ENCODE measurements at regions not wholly inside any gene's neighbourhood (a gene's known extent, or its start where the extent isn't known, plus 50 kb on each side); places are given as distances from the start of the nearest gene placed in this dataset.

GRCh38 chr3:64380546-64380945 is 155.3 kb upstream of the PRICKLE2 start:
- Histone ChIP-seq H3K27me3 (ENCODE audit: control insufficient read depth in 3 of 3, insufficient read depth in 3 of 3, low read length in 3 of 3) (no peaks in the 10 kb centered on the region), H3K36me3 (ENCODE audit: control insufficient read depth in 3 of 3, insufficient read depth in 2 of 3, low read depth in 1 of 3, low read length in 3 of 3) (no peaks in the 10 kb centered on the region), H3K4me3 (ENCODE audit: low read depth in 1 of 3, low read length in 3 of 3) (no peak overlapping the region), H3K9me3 (ENCODE audit: control insufficient read depth in 2 of 2, insufficient read depth in 1 of 2, low read depth in 1 of 2, low read length in 1 of 2) (no peaks in the 10 kb centered on the region), H3K27ac (ENCODE audit: low read depth in 1 of 3, low read length in 2 of 3) (no peak overlapping the region), H3K4me1 (ENCODE audit: control insufficient read depth in 3 of 3, insufficient read depth in 2 of 3, low read depth in 1 of 3, low read length in 2 of 3) (no peaks in the 10 kb centered on the region)
- no peak for DNase-seq
- FAIRE-seq = no peak
- 45 to 69% (median 62%) methylated on average over 1 of the region's 1 CpG for WGBS, 3 donors

DNA sequence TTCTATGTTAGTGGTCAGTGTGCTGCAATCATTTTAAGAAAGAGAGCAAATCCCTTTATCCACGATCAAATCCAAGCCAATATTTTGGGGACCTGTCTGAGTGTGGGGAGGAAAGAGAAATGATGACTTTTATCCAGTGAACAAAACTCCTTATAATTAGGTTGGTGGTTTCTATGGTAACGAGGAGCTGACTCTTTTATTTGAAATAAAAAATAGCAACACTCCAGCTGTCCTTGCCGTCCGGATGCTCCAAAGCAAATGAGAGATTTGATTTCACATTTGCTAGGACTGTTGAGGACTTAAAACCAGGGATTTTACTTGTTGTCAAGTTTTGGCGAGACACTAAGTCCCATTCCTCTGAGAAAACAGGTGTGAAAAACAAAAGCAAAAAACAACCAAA is 154.0 kb upstream of the PRICKLE2 start:
- H3K27me3 ChIP-seq (ENCODE audit: control insufficient read depth in 3 of 3, insufficient read depth in 3 of 3, low read length in 3 of 3) = no peaks in the 10 kb centered on the region
- DNase-seq (no peak), FAIRE-seq (no peak)
- 57 to 80% (median 74%) methylated on average over 5 of the region's 5 CpGs for WGBS, 3 donors
- H3K4me3 ChIP-seq (ENCODE audit: low read depth in 1 of 3, low read length in 3 of 3) = no peak overlapping the region
- H3K27ac ChIP-seq (ENCODE audit: low read depth in 1 of 3, low read length in 2 of 3) = no peak overlapping the region
- H3K9me3 ChIP-seq (ENCODE audit: control insufficient read depth in 2 of 2, insufficient read depth in 1 of 2, low read depth in 1 of 2, low read length in 1 of 2) = no peaks in the 10 kb centered on the region
- H3K4me1 ChIP-seq (ENCODE audit: control insufficient read depth in 3 of 3, insufficient read depth in 2 of 3, low read depth in 1 of 3, low read length in 2 of 3) = no peaks in the 10 kb centered on the region
- H3K36me3 ChIP-seq (ENCODE audit: control insufficient read depth in 3 of 3, insufficient read depth in 2 of 3, low read depth in 1 of 3, low read length in 3 of 3) = no peaks in the 10 kb centered on the region

- WGBS, 3 donors = 84 to 89% (median 89%) methylated on average over 5 of the region's 5 CpGs
- no peak for FAIRE-seq
- DNase-seq = no peak
- H3K9me3 ChIP-seq (ENCODE audit: control insufficient read depth in 2 of 2, insufficient read depth in 1 of 2, low read depth in 1 of 2, low read length in 1 of 2) = no peaks in the 10 kb centered on the region
- no peaks in the 10 kb centered on the region for H3K4me1 ChIP-seq (ENCODE audit: control insufficient read depth in 3 of 3, insufficient read depth in 2 of 3, low read depth in 1 of 3, low read length in 2 of 3)
- no peaks in the 10 kb centered on the region for H3K27me3 ChIP-seq (ENCODE audit: control insufficient read depth in 3 of 3, insufficient read depth in 3 of 3, low read length in 3 of 3)
- no peak overlapping the region for H3K27ac ChIP-seq (ENCODE audit: low read depth in 1 of 3, low read length in 2 of 3)
- H3K36me3 ChIP-seq (ENCODE audit: control insufficient read depth in 3 of 3, insufficient read depth in 2 of 3, low read depth in 1 of 3, low read length in 3 of 3) = no peaks in the 10 kb centered on the region
- no peak overlapping the region for H3K4me3 ChIP-seq (ENCODE audit: low read depth in 1 of 3, low read length in 3 of 3)
These were observed 152.7 kb upstream of the PRICKLE2 start for GRCh38 chr3:64377942-64378341.

GRCh38 chr3:64375737-64376136 is 150.5 kb upstream of the PRICKLE2 start:
- Histone ChIP-seq H3K4me3 (ENCODE audit: low read depth in 1 of 3, low read length in 3 of 3) (no peak overlapping the region), H3K27ac (ENCODE audit: low read depth in 1 of 3, low read length in 2 of 3) (no peak overlapping the region), H3K9me3 (ENCODE audit: control insufficient read depth in 2 of 2, insufficient read depth in 1 of 2, low read depth in 1 of 2, low read length in 1 of 2) (no peaks in the 10 kb centered on the region), H3K27me3 (ENCODE audit: control insufficient read depth in 3 of 3, insufficient read depth in 3 of 3, low read length in 3 of 3) (no peaks in the 10 kb centered on the region), H3K4me1 (ENCODE audit: control insufficient read depth in 3 of 3, insufficient read depth in 2 of 3, low read depth in 1 of 3, low read length in 2 of 3) (no peaks in the 10 kb centered on the region), H3K36me3 (ENCODE audit: control insufficient read depth in 3 of 3, insufficient read depth in 2 of 3, low read depth in 1 of 3, low read length in 3 of 3) (no peaks in the 10 kb centered on the region)
- 93 to 98% (median 97%) methylated on average over 1 of the region's 1 CpG for WGBS, 3 donors
- no peak for FAIRE-seq
- no peak for DNase-seq

DNA sequence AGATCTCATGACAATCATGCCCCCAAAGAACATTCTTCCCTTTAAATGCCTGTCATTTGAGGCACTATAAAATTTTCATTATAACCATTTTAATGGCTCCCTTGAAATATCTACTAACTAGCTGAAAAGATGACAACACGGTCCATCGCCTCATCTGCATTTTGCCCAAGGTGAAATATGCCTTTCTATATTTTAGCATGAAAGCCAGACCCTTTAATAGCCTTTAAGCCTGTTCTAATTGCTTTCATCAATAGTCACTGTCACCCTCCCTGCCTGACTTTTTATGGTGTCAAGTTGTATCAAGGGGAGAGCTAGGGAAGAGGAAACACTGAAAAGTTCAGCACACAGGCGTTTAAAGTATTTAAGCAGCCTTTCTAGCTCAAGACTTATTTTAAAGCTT is 144.1 kb upstream of the PRICKLE2 start:
- Histone ChIP-seq H3K4me3 (ENCODE audit: low read depth in 1 of 3, low read length in 3 of 3) (no peak overlapping the region), H3K27ac (ENCODE audit: low read depth in 1 of 3, low read length in 2 of 3) (no peak overlapping the region), H3K27me3 (ENCODE audit: control insufficient read depth in 3 of 3, insufficient read depth in 3 of 3, low read length in 3 of 3) (no peaks in the 10 kb centered on the region), H3K9me3 (ENCODE audit: control insufficient read depth in 2 of 2, insufficient read depth in 1 of 2, low read depth in 1 of 2, low read length in 1 of 2) (no peaks in the 10 kb centered on the region), H3K36me3 (ENCODE audit: control insufficient read depth in 3 of 3, insufficient read depth in 2 of 3, low read depth in 1 of 3, low read length in 3 of 3) (no peaks in the 10 kb centered on the region), H3K4me1 (ENCODE audit: control insufficient read depth in 3 of 3, insufficient read depth in 2 of 3, low read depth in 1 of 3, low read length in 2 of 3) (no peaks in the 10 kb centered on the region)
- no peak for FAIRE-seq
- 90 to 93% (median 91%) methylated on average over 3 of the region's 3 CpGs for WGBS, 3 donors
- DNase-seq = no peak

- H3K27me3 ChIP-seq (ENCODE audit: control insufficient read depth in 3 of 3, insufficient read depth in 3 of 3, low read length in 3 of 3) = no peaks in the 10 kb centered on the region
- no peaks in the 10 kb centered on the region for H3K4me1 ChIP-seq (ENCODE audit: control insufficient read depth in 3 of 3, insufficient read depth in 2 of 3, low read depth in 1 of 3, low read length in 2 of 3)
- no peak overlapping the region for H3K27ac ChIP-seq (ENCODE audit: low read depth in 1 of 3, low read length in 2 of 3)
- no peaks in the 10 kb centered on the region for H3K36me3 ChIP-seq (ENCODE audit: control insufficient read depth in 3 of 3, insufficient read depth in 2 of 3, low read depth in 1 of 3, low read length in 3 of 3)
- DNase-seq = peak in 1 of 2 donors; percentile 5
- no peak overlapping the region for H3K4me3 ChIP-seq (ENCODE audit: low read depth in 1 of 3, low read length in 3 of 3)
- FAIRE-seq = no peak
- no peaks in the 10 kb centered on the region for H3K9me3 ChIP-seq (ENCODE audit: control insufficient read depth in 2 of 2, insufficient read depth in 1 of 2, low read depth in 1 of 2, low read length in 1 of 2)
- WGBS, 3 donors = 30 to 52% (median 35%) methylated on average over 10 of the region's 10 CpGs
These were observed 143.2 kb upstream of the PRICKLE2 start for GRCh38 chr3:64368257-64369020.

DNA sequence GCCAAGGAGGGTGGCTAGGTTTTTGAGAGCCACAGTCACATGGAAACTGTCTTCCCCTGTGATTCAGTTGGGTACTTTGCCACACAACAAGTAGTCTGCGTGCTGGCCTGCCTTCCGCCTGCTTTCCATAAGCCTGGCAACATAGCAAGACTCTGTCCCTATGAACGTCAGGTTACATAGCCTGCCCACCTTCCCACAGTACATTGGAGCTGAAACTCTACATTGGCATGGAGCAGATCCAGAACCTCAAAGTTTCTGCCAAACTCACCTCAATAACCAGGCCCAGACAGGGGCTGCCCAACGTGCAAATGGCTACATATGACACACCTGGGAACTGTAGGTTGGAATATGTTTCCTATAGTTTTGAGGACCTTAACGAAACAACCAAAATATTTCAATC is 140.6 kb upstream of the PRICKLE2 start:
- Histone ChIP-seq H3K27me3 (ENCODE audit: control insufficient read depth in 3 of 3, insufficient read depth in 3 of 3, low read length in 3 of 3) (no peaks in the 10 kb centered on the region), H3K9me3 (ENCODE audit: control insufficient read depth in 2 of 2, insufficient read depth in 1 of 2, low read depth in 1 of 2, low read length in 1 of 2) (no peaks in the 10 kb centered on the region), H3K27ac (ENCODE audit: low read depth in 1 of 3, low read length in 2 of 3) (no peak overlapping the region), H3K36me3 (ENCODE audit: control insufficient read depth in 3 of 3, insufficient read depth in 2 of 3, low read depth in 1 of 3, low read length in 3 of 3) (no peaks in the 10 kb centered on the region), H3K4me1 (ENCODE audit: control insufficient read depth in 3 of 3, insufficient read depth in 2 of 3, low read depth in 1 of 3, low read length in 2 of 3) (peaks cover 0 to 2% (median 0%) of the 10 kb centered on the region in 3 donors), H3K4me3 (ENCODE audit: low read depth in 1 of 3, low read length in 3 of 3) (no peak overlapping the region)
- WGBS, 3 donors = 80 to 94% (median 89%) methylated on average over 5 of the region's 5 CpGs
- DNase-seq (no peak), FAIRE-seq (no peak)

DNA sequence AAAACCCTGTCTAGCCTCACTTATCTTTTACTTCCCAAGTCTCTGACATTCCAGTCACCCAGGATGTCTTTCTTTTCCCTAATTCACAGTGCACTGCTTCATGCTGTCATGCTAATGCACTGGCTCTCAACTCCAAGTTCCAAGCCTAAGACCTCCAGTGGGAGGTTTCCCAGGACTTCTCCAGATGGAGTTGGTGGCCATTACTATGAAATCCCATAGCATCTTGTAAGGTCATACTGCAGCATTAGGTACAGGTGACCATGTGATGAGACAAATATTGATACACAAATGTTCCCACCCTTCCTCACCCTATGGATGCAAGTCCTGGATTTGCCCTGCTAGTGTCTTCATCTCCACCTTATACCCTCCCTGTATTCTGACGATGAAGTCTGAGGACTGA is 138.6 kb upstream of the PRICKLE2 start:
- Histone ChIP-seq H3K4me1 (ENCODE audit: control insufficient read depth in 3 of 3, insufficient read depth in 2 of 3, low read depth in 1 of 3, low read length in 2 of 3) (peaks cover 0 to 2% (median 0%) of the 10 kb centered on the region in 3 donors), H3K9me3 (ENCODE audit: control insufficient read depth in 2 of 2, insufficient read depth in 1 of 2, low read depth in 1 of 2, low read length in 1 of 2) (no peaks in the 10 kb centered on the region), H3K27me3 (ENCODE audit: control insufficient read depth in 3 of 3, insufficient read depth in 3 of 3, low read length in 3 of 3) (no peaks in the 10 kb centered on the region), H3K4me3 (ENCODE audit: low read depth in 1 of 3, low read length in 3 of 3) (no peak overlapping the region), H3K36me3 (ENCODE audit: control insufficient read depth in 3 of 3, insufficient read depth in 2 of 3, low read depth in 1 of 3, low read length in 3 of 3) (no peaks in the 10 kb centered on the region), H3K27ac (ENCODE audit: low read depth in 1 of 3, low read length in 2 of 3) (no peak overlapping the region)
- DNase-seq (no peak), FAIRE-seq (no peak)
- 85 to 94% (median 92%) methylated on average over 1 of the region's 1 CpG for WGBS, 3 donors

Data from small intestine (tissue), 7 donors.